Nephron (organoid): ENCODE measurements at regions not wholly inside any gene's neighbourhood (a gene's known extent, or its start where the extent isn't known, plus 50 kb on each side); places are given as distances from the start of the nearest gene placed in this dataset.

Source experiments
- H3K27ac Mint-ChIP-seq, 3 experiments: 2 replicates each; pipeline ENCODE4 v1.8.0; 2020; ENCODE audit warnings: mixed read lengths in 3 of 3, mild to moderate bottlenecking in 2 of 3, moderate library complexity in 1 of 3
- H3K27me3 Mint-ChIP-seq: 2 replicates; pipeline ENCODE4 v1.8.0; 2021; ENCODE audit warnings: low read depth, mild to moderate bottlenecking, moderate library complexity, mixed read lengths
- H3K36me3 Mint-ChIP-seq: 2 replicates; pipeline ENCODE4 v1.8.0; 2020; ENCODE audit warnings: low read depth, mixed read lengths
- H3K4me1 Mint-ChIP-seq: 2 replicates; pipeline ENCODE4 v1.8.0; 2020; ENCODE audit warnings: mixed read lengths
- H3K4me3 Mint-ChIP-seq, 3 experiments: 2 replicates each; pipeline ENCODE4 v1.8.0; 2020; ENCODE audit warnings: mild to moderate bottlenecking in 3 of 3, mixed read lengths in 3 of 3, moderate library complexity in 2 of 3
- H3K9me3 Mint-ChIP-seq: 2 replicates; pipeline ENCODE4 v1.8.0; 2020; ENCODE audit warnings: mixed read lengths
- TF ChIP-seq, protein P1 (sequence below), 3 experiments: fragments of 200-600 bp; sonication (generic); IDR thresholded peaks; one replicate each; pipeline ENCODE4 v1.5.0; 2021; ENCODE audit warnings: antibody characterized with exemption in 3 of 3; ENCODE audit not compliant: unreplicated experiment in 3 of 3

- Mint-ChIP-seq H3K9me3 (peaks cover 2% of the 10 kb centered on the region), H3K4me1 (no peaks in the 10 kb centered on the region), H3K27me3 (peaks cover 4% of the 10 kb centered on the region), H3K27ac (no peak overlapping the region), H3K36me3 (no peaks in the 10 kb centered on the region), H3K4me3 (no peak overlapping the region)
- TF ChIP-seq, protein P1, sequence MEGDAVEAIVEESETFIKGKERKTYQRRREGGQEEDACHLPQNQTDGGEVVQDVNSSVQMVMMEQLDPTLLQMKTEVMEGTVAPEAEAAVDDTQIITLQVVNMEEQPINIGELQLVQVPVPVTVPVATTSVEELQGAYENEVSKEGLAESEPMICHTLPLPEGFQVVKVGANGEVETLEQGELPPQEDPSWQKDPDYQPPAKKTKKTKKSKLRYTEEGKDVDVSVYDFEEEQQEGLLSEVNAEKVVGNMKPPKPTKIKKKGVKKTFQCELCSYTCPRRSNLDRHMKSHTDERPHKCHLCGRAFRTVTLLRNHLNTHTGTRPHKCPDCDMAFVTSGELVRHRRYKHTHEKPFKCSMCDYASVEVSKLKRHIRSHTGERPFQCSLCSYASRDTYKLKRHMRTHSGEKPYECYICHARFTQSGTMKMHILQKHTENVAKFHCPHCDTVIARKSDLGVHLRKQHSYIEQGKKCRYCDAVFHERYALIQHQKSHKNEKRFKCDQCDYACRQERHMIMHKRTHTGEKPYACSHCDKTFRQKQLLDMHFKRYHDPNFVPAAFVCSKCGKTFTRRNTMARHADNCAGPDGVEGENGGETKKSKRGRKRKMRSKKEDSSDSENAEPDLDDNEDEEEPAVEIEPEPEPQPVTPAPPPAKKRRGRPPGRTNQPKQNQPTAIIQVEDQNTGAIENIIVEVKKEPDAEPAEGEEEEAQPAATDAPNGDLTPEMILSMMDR (IDR thresholded peaks at IDR 0.05; ENCODE audit: unreplicated experiment in 3 of 3), result no peak
These were observed 66.9 kb upstream of the GSC start for GRCh38 chr14:94836849-94837248.

GRCh38 chr14:94833633-94834032 is 63.7 kb upstream of the GSC start:
- H3K9me3 Mint-ChIP-seq, result peaks cover 2% of the 10 kb centered on the region
- no peak overlapping the region for H3K27ac Mint-ChIP-seq
- TF ChIP-seq, protein P1 (IDR thresholded peaks at IDR 0.05; ENCODE audit: unreplicated experiment in 3 of 3), result no peak
- H3K27me3 Mint-ChIP-seq, result peaks cover 9% of the 10 kb centered on the region
- H3K4me3 Mint-ChIP-seq, result no peak overlapping the region
- no peaks in the 10 kb centered on the region for H3K36me3 Mint-ChIP-seq
- H3K4me1 Mint-ChIP-seq, result no peaks in the 10 kb centered on the region

DNA sequence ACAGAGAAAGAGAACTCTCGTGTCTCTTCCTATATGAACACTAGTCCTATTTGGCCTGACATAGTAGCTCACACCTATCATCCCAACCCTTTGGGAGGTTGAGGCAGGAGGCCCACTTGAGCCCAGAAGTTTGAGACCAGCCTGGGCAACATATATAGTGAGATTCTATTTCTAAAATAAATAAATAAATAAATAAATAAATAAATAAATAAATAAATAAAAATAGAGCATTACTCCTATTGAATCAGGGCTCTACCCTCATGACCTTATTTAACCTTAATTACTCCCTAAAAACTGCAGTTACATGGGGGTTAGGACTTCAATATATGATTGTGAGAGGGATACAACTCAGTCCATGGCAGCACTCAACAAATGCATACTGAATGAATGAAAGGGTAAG is 61.2 kb upstream of the GSC start:
- peaks cover 9% of the 10 kb centered on the region for H3K4me1 Mint-ChIP-seq
- H3K27ac Mint-ChIP-seq, result no peak overlapping the region
- TF ChIP-seq, protein P1 (IDR thresholded peaks at IDR 0.05; ENCODE audit: unreplicated experiment in 3 of 3), result no peak
- no peaks in the 10 kb centered on the region for H3K36me3 Mint-ChIP-seq
- H3K9me3 Mint-ChIP-seq, result peaks cover 7% of the 10 kb centered on the region
- peaks cover 11% of the 10 kb centered on the region for H3K27me3 Mint-ChIP-seq
- no peak overlapping the region for H3K4me3 Mint-ChIP-seq

DNA sequence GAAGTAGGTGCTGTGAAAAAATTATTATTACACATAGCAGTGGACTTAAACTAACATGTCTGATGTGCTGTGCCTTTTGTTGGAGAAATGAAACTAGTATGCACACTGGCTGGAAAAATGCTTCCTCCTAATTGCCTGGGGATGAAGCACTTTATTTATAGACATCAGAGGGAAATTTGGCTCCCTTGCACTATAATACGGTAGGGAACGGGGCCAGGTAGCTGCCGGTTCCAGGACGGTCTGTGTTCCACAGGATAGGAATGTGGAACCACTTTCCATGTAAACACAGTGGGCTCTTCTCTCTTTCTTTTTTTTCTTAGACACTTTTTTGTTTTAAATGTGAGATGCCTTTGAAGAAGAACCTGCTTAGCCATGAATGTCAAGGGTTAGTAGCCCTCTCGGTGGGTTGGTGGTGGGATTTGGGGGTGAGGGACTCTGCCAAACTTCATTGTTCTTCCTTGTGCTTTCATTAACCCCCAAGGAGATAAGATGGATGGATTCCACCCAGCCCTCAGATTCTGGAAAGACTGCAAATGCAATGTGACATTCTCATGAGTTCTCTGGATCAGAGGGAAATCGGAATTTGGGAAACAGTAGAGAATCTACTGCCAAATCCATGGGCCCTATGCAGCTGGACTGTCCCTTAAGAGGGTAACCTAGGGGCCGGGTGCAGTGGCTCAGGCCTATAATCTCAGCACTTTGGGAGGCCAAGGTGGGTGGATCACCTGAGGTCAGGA is 58.0 kb upstream of the GSC start:
- Mint-ChIP-seq H3K27ac (peak overlapping the region in 2 of 3 experiments; percentile 84 to 96), H3K27me3 (peaks cover 19% of the 10 kb centered on the region), H3K4me1 (peaks cover 9% of the 10 kb centered on the region), H3K9me3 (peaks cover 18% of the 10 kb centered on the region), H3K4me3 (peak overlapping the region in 1 of 3 experiments; percentile 35), H3K36me3 (no peaks in the 10 kb centered on the region)
- TF ChIP-seq, protein P1 (IDR thresholded peaks at IDR 0.05; ENCODE audit: unreplicated experiment in 3 of 3), result no peak

DNA sequence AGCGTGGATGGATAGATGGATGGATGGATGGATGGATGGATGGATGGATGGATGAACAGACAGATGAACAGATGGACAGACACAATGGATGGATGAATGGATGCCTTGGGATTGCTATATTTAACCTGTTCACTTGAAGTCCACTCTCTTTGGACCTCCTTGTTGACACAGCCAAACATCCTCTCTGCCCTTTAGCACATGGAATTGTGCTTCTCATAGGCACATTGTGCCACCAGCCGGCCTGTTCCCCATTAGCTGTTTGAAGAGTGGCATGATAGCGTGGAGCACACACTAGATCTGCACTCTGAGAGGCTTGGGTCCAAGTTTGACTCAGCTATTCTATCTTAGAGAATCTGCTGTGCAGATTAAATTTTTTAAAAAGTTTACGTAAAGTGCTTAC is 56.9 kb upstream of the GSC start:
- peaks cover 23% of the 10 kb centered on the region for H3K27me3 Mint-ChIP-seq
- H3K9me3 Mint-ChIP-seq, result peaks cover 18% of the 10 kb centered on the region
- TF ChIP-seq, protein P1 (IDR thresholded peaks at IDR 0.05; ENCODE audit: unreplicated experiment in 3 of 3), result no peak
- no peak overlapping the region for H3K27ac Mint-ChIP-seq
- H3K36me3 Mint-ChIP-seq, result no peaks in the 10 kb centered on the region
- H3K4me1 Mint-ChIP-seq, result peaks cover 9% of the 10 kb centered on the region
- H3K4me3 Mint-ChIP-seq, result no peak overlapping the region
